ENCODE measurements at regions not wholly inside any gene's neighbourhood (a gene's known extent, or its start where the extent isn't known, plus 50 kb on each side); places are given as distances from the start of the nearest gene placed in this dataset.

GRCh38 chr6:2465336-2465735 is 219.9 kb upstream of the GMDS start:
- Histone ChIP-seq H3K4me3 (no peak overlapping the region), H3K36me3 (no peaks in the 10 kb centered on the region), H3K4me1 (no peaks in the 10 kb centered on the region), H3K9me3 (no peaks in the 10 kb centered on the region), H3K27me3 (peaks cover 0 to 34% (median 0%) of the 10 kb centered on the region in 4 donors), H3K27ac (no peak overlapping the region)
- no peak for TF ChIP-seq CTCF (IDR thresholded peaks at IDR 0.05)
- TF ChIP-seq POLR2A (IDR thresholded peaks at IDR 0.05) = no peak
- intact Hi-C loops (cut with DNase I) = no loop called here
- DNase-seq = no peak
- WGBS, 2 donors = 80 to 84% methylated on average over 9 of the region's 9 CpGs

GRCh38 chr6:2464641-2465040 is 219.2 kb upstream of the GMDS start:
- intact Hi-C loops (cut with DNase I) = no loop called here
- no peak overlapping the region for H3K27ac ChIP-seq
- TF ChIP-seq POLR2A (IDR thresholded peaks at IDR 0.05) = no peak
- TF ChIP-seq CTCF (IDR thresholded peaks at IDR 0.05) = no peak
- H3K9me3 ChIP-seq = no peaks in the 10 kb centered on the region
- no peaks in the 10 kb centered on the region for H3K36me3 ChIP-seq
- 81 to 82% methylated on average over 5 of the region's 5 CpGs for WGBS, 2 donors
- H3K4me3 ChIP-seq = no peak overlapping the region
- no peak for DNase-seq
- peaks cover 0 to 32% (median 0%) of the 10 kb centered on the region in 4 donors for H3K27me3 ChIP-seq
- H3K4me1 ChIP-seq = no peaks in the 10 kb centered on the region

GRCh38 chr6:2462831-2463230 is 217.4 kb upstream of the GMDS start:
- 93 to 100% methylated on average over 4 to 5 of the region's 10 CpGs for WGBS, 2 donors
- Histone ChIP-seq H3K9me3 (no peaks in the 10 kb centered on the region), H3K36me3 (no peaks in the 10 kb centered on the region), H3K27ac (no peak overlapping the region), H3K4me3 (no peak overlapping the region), H3K4me1 (no peaks in the 10 kb centered on the region), H3K27me3 (peaks cover 0 to 17% (median 0%) of the 10 kb centered on the region in 4 donors)
- TF ChIP-seq CTCF (IDR thresholded peaks at IDR 0.05) (no peak), POLR2A (IDR thresholded peaks at IDR 0.05) (no peak)
- intact Hi-C loops (cut with DNase I) = no loop called here
- DNase-seq = no peak

GRCh38 chr6:2460216-2460745 is 214.9 kb upstream of the GMDS start:
- H3K4me3 ChIP-seq = no peak overlapping the region
- H3K27ac ChIP-seq = no peak overlapping the region
- intact Hi-C loops (cut with DNase I) = no loop called here
- 53 to 72% methylated on average over 6 to 8 of the region's 9 CpGs for WGBS, 2 donors
- DNase-seq = no peak
- H3K4me1 ChIP-seq = no peaks in the 10 kb centered on the region
- H3K36me3 ChIP-seq = no peaks in the 10 kb centered on the region
- no peaks in the 10 kb centered on the region for H3K27me3 ChIP-seq
- H3K9me3 ChIP-seq = no peaks in the 10 kb centered on the region
- TF ChIP-seq CTCF (IDR thresholded peaks at IDR 0.05) (no peak), POLR2A (IDR thresholded peaks at IDR 0.05) (no peak)

- intact Hi-C loops (cut with DNase I) = loop anchor here (10.0 kb wide), 1 partner anchor 849 kb away; the partner anchor contains the start of gene FOXC1
- no peak for DNase-seq
- peaks cover 0 to under 1% (median 0%) of the 10 kb centered on the region in 3 donors for H3K4me1 ChIP-seq
- H3K27me3 ChIP-seq = peaks cover 0 to 5% (median 0%) of the 10 kb centered on the region in 4 donors
- no peaks in the 10 kb centered on the region for H3K9me3 ChIP-seq
- no peak for TF ChIP-seq POLR2A (IDR thresholded peaks at IDR 0.05)
- no peak for TF ChIP-seq CTCF (IDR thresholded peaks at IDR 0.05)
- 89 to 95% methylated on average over 6 to 7 of the region's 7 CpGs for WGBS, 2 donors
- no peak overlapping the region for H3K4me3 ChIP-seq
- no peaks in the 10 kb centered on the region for H3K36me3 ChIP-seq
- H3K27ac ChIP-seq = no peak overlapping the region
These were observed 208.8 kb upstream of the GMDS start for GRCh38 chr6:2454180-2454579.
